Kidney (tissue), 13 donors: ENCODE measurements at regions not wholly inside any gene's neighbourhood (a gene's known extent, or its start where the extent isn't known, plus 50 kb on each side); places are given as distances from the start of the nearest gene placed in this dataset.

ENCODE experiments used
- DNase-seq, 5 donors: peaks; one replicate each; pipeline ENCODE4 v3.0.0-alpha.2; 2013 to 2020
- FAIRE-seq: peaks from 2 replicates; lab custom pipeline; 2012; peaks lifted over from hg19 to GRCh38; lab: Jason Lieb, UNC
- H3K27ac ChIP-seq, 2 donors: one replicate each; pipeline ENCODE4 v1.7.0; 2013; ENCODE audit warnings: low read depth in 2 of 2, low read length in 2 of 2, inconsistent platforms in 1 of 2
- H3K27me3 ChIP-seq: one replicate; pipeline ENCODE4 v1.7.1; 2013; ENCODE audit warnings: low read length, inconsistent platforms; ENCODE audit not compliant: control insufficient read depth, insufficient read depth
- H3K36me3 ChIP-seq, 3 donors: one replicate each; pipeline versions ENCODE4 v1.7.0 to v1.7.1; 2013; ENCODE audit warnings: low read length in 3 of 3, control low read depth in 1 of 3, inconsistent platforms in 1 of 3; ENCODE audit not compliant: insufficient read depth in 3 of 3, control insufficient read depth in 2 of 3
- H3K4me1 ChIP-seq, 3 donors: one replicate each; pipeline versions ENCODE4 v1.7.0 to v1.7.1; 2013; ENCODE audit warnings: low read length in 3 of 3, inconsistent platforms in 1 of 3, low read depth in 1 of 3; ENCODE audit not compliant: control insufficient read depth in 2 of 3, insufficient read depth in 2 of 3
- H3K4me3 ChIP-seq, 3 donors: one replicate each; pipeline versions ENCODE4 v1.7.0 to v1.8.1; 2013; ENCODE audit warnings: low read length in 3 of 3, control low read depth in 1 of 3, inconsistent platforms in 1 of 3
- H3K9ac ChIP-seq, 3 donors: one replicate each; pipeline versions ENCODE4 v1.7.0 to v1.7.1; 2013; ENCODE audit warnings: low read length in 3 of 3, control low read depth in 1 of 3, inconsistent platforms in 1 of 3
- H3K9me3 ChIP-seq, 3 donors: one replicate each; pipeline versions ENCODE4 v1.7.0 to v1.7.1; 2013; ENCODE audit warnings: low read length in 3 of 3, control low read depth in 1 of 3, inconsistent platforms in 1 of 3; ENCODE audit not compliant: control insufficient read depth in 2 of 3, insufficient read depth in 1 of 3
- intact Hi-C: fragments of 100-400 bp; cut with DNase I; formaldehyde crosslinking; loops from one replicate; pipeline ENCODE4 v1.11.1; 2022
- TF ChIP-seq, protein P1 (sequence below): IDR thresholded peaks from 3 replicates; pipeline ENCODE4 v1.5.1; 2012; ENCODE audit warnings: mild to moderate bottlenecking, moderate library complexity, borderline replicate concordance; ENCODE audit not compliant: insufficient read depth; ENCODE audit errors: extremely low read depth
- donor health status: control.
- donor health status: control.
- donor health status: control.
- donor health status: control.
- donor health status: control.
- donor health status: DM: yes; HTN: yes; CAD: no.
- donor health status: Normal renal cell carcinoma (clear cell type).

DNA sequence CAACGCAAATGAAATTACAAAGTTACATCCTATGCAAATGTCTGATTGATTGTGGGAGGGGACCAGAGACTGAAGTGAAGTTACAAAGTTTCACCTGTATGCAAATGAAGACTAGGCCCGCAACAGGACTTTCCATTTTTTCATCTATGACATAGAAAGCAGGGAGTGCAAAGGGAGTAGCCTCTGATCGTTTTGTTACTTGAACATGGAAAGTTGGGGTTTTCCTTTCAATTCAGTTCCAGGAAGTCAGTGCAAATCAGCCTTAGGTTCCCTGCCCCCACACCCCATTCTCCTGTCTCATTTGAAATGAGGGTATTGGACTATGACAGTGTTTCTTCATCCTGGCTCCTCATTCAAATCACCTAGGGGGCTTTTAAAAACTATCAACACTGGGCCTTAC is 96.9 kb upstream of the HABP2 start:
- intact Hi-C loops: no loop called here
- Histone ChIP-seq H3K27me3 (no peaks in the 10 kb centered on the region), H3K27ac (no peak overlapping the region), H3K36me3 (no peaks in the 10 kb centered on the region), H3K9me3 (no peaks in the 10 kb centered on the region), H3K9ac (no peak overlapping the region), H3K4me3 (no peak overlapping the region), H3K4me1 (no peaks in the 10 kb centered on the region)
- FAIRE-seq (no peak), DNase-seq (no peak)
- TF ChIP-seq, protein P1, sequence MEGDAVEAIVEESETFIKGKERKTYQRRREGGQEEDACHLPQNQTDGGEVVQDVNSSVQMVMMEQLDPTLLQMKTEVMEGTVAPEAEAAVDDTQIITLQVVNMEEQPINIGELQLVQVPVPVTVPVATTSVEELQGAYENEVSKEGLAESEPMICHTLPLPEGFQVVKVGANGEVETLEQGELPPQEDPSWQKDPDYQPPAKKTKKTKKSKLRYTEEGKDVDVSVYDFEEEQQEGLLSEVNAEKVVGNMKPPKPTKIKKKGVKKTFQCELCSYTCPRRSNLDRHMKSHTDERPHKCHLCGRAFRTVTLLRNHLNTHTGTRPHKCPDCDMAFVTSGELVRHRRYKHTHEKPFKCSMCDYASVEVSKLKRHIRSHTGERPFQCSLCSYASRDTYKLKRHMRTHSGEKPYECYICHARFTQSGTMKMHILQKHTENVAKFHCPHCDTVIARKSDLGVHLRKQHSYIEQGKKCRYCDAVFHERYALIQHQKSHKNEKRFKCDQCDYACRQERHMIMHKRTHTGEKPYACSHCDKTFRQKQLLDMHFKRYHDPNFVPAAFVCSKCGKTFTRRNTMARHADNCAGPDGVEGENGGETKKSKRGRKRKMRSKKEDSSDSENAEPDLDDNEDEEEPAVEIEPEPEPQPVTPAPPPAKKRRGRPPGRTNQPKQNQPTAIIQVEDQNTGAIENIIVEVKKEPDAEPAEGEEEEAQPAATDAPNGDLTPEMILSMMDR: no peak

- no peak for DNase-seq
- no peak for FAIRE-seq
- TF ChIP-seq, protein P1: no peak
- Histone ChIP-seq H3K4me3 (no peak overlapping the region), H3K9me3 (no peaks in the 10 kb centered on the region), H3K27ac (no peak overlapping the region), H3K27me3 (no peaks in the 10 kb centered on the region), H3K36me3 (no peaks in the 10 kb centered on the region), H3K4me1 (no peaks in the 10 kb centered on the region), H3K9ac (no peak overlapping the region)
- intact Hi-C loops: no loop called here
These were observed 96.1 kb upstream of the HABP2 start for GRCh38 chr10:113456741-113457140.

DNA sequence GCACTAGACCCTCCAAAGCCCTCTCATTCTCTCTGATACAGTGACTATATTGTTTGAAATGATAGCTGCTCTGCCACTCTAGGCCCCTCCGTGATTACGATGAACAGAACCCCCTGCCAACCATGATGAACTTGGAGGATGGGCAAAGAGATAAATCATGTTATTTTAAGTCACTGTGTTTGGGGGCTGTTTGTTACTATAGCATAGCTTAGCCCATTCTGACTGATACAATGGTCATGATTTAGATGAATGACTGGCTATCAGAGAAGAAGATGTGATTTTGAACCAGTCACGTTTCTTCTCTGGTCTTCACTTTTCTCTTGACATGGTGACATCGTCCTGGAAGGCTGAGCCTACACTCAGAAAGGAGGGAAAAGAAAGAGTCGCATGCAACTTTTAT is 95.4 kb upstream of the HABP2 start:
- H3K9me3 ChIP-seq: no peaks in the 10 kb centered on the region
- H3K9ac ChIP-seq: no peak overlapping the region
- no peak overlapping the region for H3K27ac ChIP-seq
- no peaks in the 10 kb centered on the region for H3K4me1 ChIP-seq
- H3K4me3 ChIP-seq: no peak overlapping the region
- no peaks in the 10 kb centered on the region for H3K36me3 ChIP-seq
- FAIRE-seq: no peak
- intact Hi-C loops: no loop called here
- no peaks in the 10 kb centered on the region for H3K27me3 ChIP-seq
- no peak for DNase-seq
- TF ChIP-seq, protein P1: no peak

DNA sequence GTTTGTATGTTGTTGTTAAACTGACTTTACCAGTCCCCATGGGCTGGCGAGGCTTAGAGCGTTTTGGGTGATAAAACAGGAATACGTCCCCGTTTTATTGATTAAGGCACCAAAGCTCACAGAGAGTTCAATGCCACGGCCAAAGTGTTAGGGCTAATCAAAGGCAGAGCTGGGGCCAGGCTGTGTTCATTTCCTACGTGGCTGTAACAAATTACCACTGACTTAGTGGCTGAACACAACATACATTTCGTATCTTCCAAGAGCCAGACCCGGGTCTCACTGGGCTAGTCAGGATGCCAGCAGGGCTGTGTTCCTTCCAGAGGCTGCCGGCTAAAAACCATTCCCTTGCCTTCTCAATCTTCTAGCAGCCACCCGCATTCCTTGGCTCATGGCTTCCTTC is 94.4 kb upstream of the HABP2 start:
- FAIRE-seq: no peak

More for the DNA sequence above, 94.4 kb upstream of the HABP2 start:
- DNase-seq: no peak
- H3K4me1 ChIP-seq: no peaks in the 10 kb centered on the region
- no peak overlapping the region for H3K9ac ChIP-seq
- intact Hi-C loops: no loop called here
- no peaks in the 10 kb centered on the region for H3K27me3 ChIP-seq
- no peak overlapping the region for H3K27ac ChIP-seq
- TF ChIP-seq, protein P1: no peak
- H3K4me3 ChIP-seq: no peak overlapping the region
- H3K9me3 ChIP-seq: no peaks in the 10 kb centered on the region
- H3K36me3 ChIP-seq: no peaks in the 10 kb centered on the region
